Naive thymus-derived CD4-positive, alpha-beta T cell (primary cell): ENCODE measurements at regions not wholly inside any gene's neighbourhood (a gene's known extent, or its start where the extent isn't known, plus 50 kb on each side); places are given as distances from the start of the nearest gene placed in this dataset.

ENCODE experiments used
- ATAC-seq: fragments of 150-1000 bp; cut with Tn5 transposase; 2 replicates; pipeline ENCODE4 v1.10.0; 2021; ENCODE audit warnings: mild to moderate bottlenecking, moderate library complexity
- CTCF ChIA-PET: fragments of 350-600 bp; sonication (Branson Sonifier 250); formaldehyde crosslinking; loops from one replicate; lab custom pipeline; 2021; ENCODE audit warnings: antibody characterized with exemption; lab: Charles Lee
- POLR2A ChIA-PET: fragments of 350-600 bp; sonication (Branson Sonifier 250); formaldehyde crosslinking; loops from one replicate; lab custom pipeline; 2021; ENCODE audit warnings: antibody characterized with exemption, inconsistent platforms; lab: Charles Lee
- DNase-seq, 9 donors: peaks; one replicate each; pipeline versions ENCODE4 v3.0.0 to v3.0.0-alpha.2; 2020 to 2022; ENCODE audit warnings: mixed read lengths in 1 of 9
- H3K27ac ChIP-seq: one replicate; pipeline ENCODE4 v1.7.0; 2013; ENCODE audit warnings: mild to moderate bottlenecking, low read depth, low read length, moderate library complexity
- H3K27me3 ChIP-seq, 2 donors: one replicate each; pipeline ENCODE4 v1.7.0; 2013; ENCODE audit warnings: low read length in 2 of 2, mild to moderate bottlenecking in 2 of 2, moderate library complexity in 2 of 2; ENCODE audit not compliant: control insufficient read depth in 2 of 2, insufficient read depth in 2 of 2
- H3K36me3 ChIP-seq, 3 experiments: 1 replicate in 2 of 3; 2 replicates in 1 of 3; pipeline ENCODE4 v1.7.0; 2013; ENCODE audit warnings: low read length in 3 of 3, mild to moderate bottlenecking in 3 of 3, moderate library complexity in 1 of 3; ENCODE audit not compliant: insufficient read depth in 3 of 3, control insufficient read depth in 2 of 3
- H3K4me1 ChIP-seq, 2 donors: one replicate each; pipeline ENCODE4 v1.7.0; 2013; ENCODE audit warnings: low read length in 2 of 2, mild to moderate bottlenecking in 2 of 2, moderate library complexity in 1 of 2; ENCODE audit not compliant: control insufficient read depth in 2 of 2, insufficient read depth in 2 of 2
- H3K4me3 ChIP-seq: 2 replicates; pipeline ENCODE4 v1.7.0; 2013; ENCODE audit warnings: mild to moderate bottlenecking, low read length
- H3K9me3 ChIP-seq, 3 experiments: 1 replicate in 2 of 3; 2 replicates in 1 of 3; pipeline ENCODE4 v1.7.0; 2013; ENCODE audit warnings: low read length in 3 of 3; ENCODE audit not compliant: control insufficient read depth in 2 of 3
- H3K27ac Mint-ChIP-seq, 9 donors: one replicate each; pipeline ENCODE4 v1.8.0; 2020 to 2022; ENCODE audit warnings: mixed read lengths in 9 of 9, mild to moderate bottlenecking in 8 of 9, moderate library complexity in 5 of 9, inconsistent platforms in 2 of 9
- H3K27me3 Mint-ChIP-seq, 5 donors: one replicate each; pipeline ENCODE4 v1.8.0; 2021 to 2022; ENCODE audit warnings: mixed read lengths in 5 of 5, mild to moderate bottlenecking in 1 of 5
- H3K36me3 Mint-ChIP-seq, 5 donors: one replicate each; pipeline ENCODE4 v1.8.0; 2020 to 2022; ENCODE audit warnings: mixed read lengths in 5 of 5, mild to moderate bottlenecking in 3 of 5, inconsistent platforms in 1 of 5
- H3K4me1 Mint-ChIP-seq, 7 donors: one replicate each; pipeline ENCODE4 v1.8.0; 2020 to 2022; ENCODE audit warnings: mixed read lengths in 7 of 7, mild to moderate bottlenecking in 3 of 7, inconsistent platforms in 1 of 7
- H3K4me3 Mint-ChIP-seq, 10 donors: one replicate each; pipeline ENCODE4 v1.8.0; 2020 to 2022; ENCODE audit warnings: mild to moderate bottlenecking in 10 of 10, mixed read lengths in 10 of 10, moderate library complexity in 6 of 10, inconsistent platforms in 2 of 10
- H3K9me3 Mint-ChIP-seq, 11 donors: one replicate each; pipeline ENCODE4 v1.8.0; 2020 to 2022; ENCODE audit warnings: mixed read lengths in 11 of 11, mild to moderate bottlenecking in 4 of 11, inconsistent platforms in 1 of 11, moderate library complexity in 1 of 11
- intact Hi-C, 2 donors: fragments of 100-400 bp; cut with micrococcal nuclease; formaldehyde crosslinking; loops; one replicate each; pipeline ENCODE4 v1.15.1; 2023

- intact Hi-C loops: no loop called here
- ATAC-seq (no peak), DNase-seq (no peak)
- H3K27ac Mint-ChIP-seq: no peak overlapping the region
- no peaks in the 10 kb centered on the region for H3K27me3 ChIP-seq
- no peaks in the 10 kb centered on the region for H3K36me3 Mint-ChIP-seq
- H3K4me1 Mint-ChIP-seq: no peaks in the 10 kb centered on the region
- no peaks in the 10 kb centered on the region for H3K4me1 ChIP-seq
- no peak overlapping the region for H3K27ac ChIP-seq
- CTCF ChIA-PET: no interaction called here
- peaks cover 0 to 6% (median 0%) of the 10 kb centered on the region in 3 experiments for H3K9me3 ChIP-seq
- peaks cover 0 to 12% (median 3%) of the 10 kb centered on the region in 11 donors for H3K9me3 Mint-ChIP-seq
- H3K36me3 ChIP-seq: no peaks in the 10 kb centered on the region
- POLR2A ChIA-PET: no interaction called here
- no peak overlapping the region for H3K4me3 Mint-ChIP-seq
- H3K4me3 ChIP-seq: no peak overlapping the region
- H3K27me3 Mint-ChIP-seq: no peaks in the 10 kb centered on the region
These were observed 401.7 kb upstream of the CELF4 start for GRCh38 chr18:37967261-37967660.

- no peak overlapping the region for H3K4me3 ChIP-seq
- POLR2A ChIA-PET: no interaction called here
These were observed 400.0 kb upstream of the CELF4 start for GRCh38 chr18:37965572-37965970.

GRCh38 chr18:37964885-37965571 is 399.4 kb upstream of the CELF4 start:
- Histone ChIP-seq H3K9me3 (peaks cover 0 to 6% (median 0%) of the 10 kb centered on the region in 3 experiments), H3K36me3 (no peaks in the 10 kb centered on the region), H3K27me3 (no peaks in the 10 kb centered on the region), H3K4me3 (no peak overlapping the region), H3K4me1 (no peaks in the 10 kb centered on the region), H3K27ac (no peak overlapping the region)
- ChIA-PET CTCF (no interaction called here), POLR2A (no interaction called here)
- no peak overlapping the region for H3K4me3 Mint-ChIP-seq
- intact Hi-C loops: no loop called here
- H3K36me3 Mint-ChIP-seq: no peaks in the 10 kb centered on the region
- H3K9me3 Mint-ChIP-seq: peaks cover 0 to 14% (median 3%) of the 10 kb centered on the region in 11 donors
- DNase-seq (no peak), ATAC-seq (no peak)
- no peaks in the 10 kb centered on the region for H3K4me1 Mint-ChIP-seq
- H3K27ac Mint-ChIP-seq: no peak overlapping the region
- no peaks in the 10 kb centered on the region for H3K27me3 Mint-ChIP-seq

More at GRCh38 chr18:37965572-37965970, 400.0 kb upstream of the CELF4 start:
- CTCF ChIA-PET: no interaction called here
- Mint-ChIP-seq H3K4me3 (no peak overlapping the region), H3K36me3 (no peaks in the 10 kb centered on the region), H3K4me1 (no peaks in the 10 kb centered on the region), H3K27me3 (no peaks in the 10 kb centered on the region), H3K9me3 (peaks cover 0 to 12% (median 3%) of the 10 kb centered on the region in 11 donors), H3K27ac (no peak overlapping the region)
- Histone ChIP-seq H3K4me1 (no peaks in the 10 kb centered on the region), H3K36me3 (no peaks in the 10 kb centered on the region), H3K27ac (no peak overlapping the region), H3K9me3 (peaks cover 0 to 6% (median 0%) of the 10 kb centered on the region in 3 experiments), H3K27me3 (no peaks in the 10 kb centered on the region)
- ATAC-seq: no peak
- DNase-seq: no peak
- intact Hi-C loops: no loop called here

- H3K9me3 ChIP-seq: peaks cover 0 to 6% (median 0%) of the 10 kb centered on the region in 3 experiments
- no peak overlapping the region for H3K27ac ChIP-seq
- ATAC-seq (no peak), DNase-seq (no peak)
- no peak overlapping the region for H3K4me3 Mint-ChIP-seq
- H3K4me3 ChIP-seq: no peak overlapping the region
- H3K27me3 ChIP-seq: no peaks in the 10 kb centered on the region
- H3K9me3 Mint-ChIP-seq: peaks cover 0 to 16% (median 3%) of the 10 kb centered on the region in 11 donors
- intact Hi-C loops: no loop called here
- no peaks in the 10 kb centered on the region for H3K36me3 ChIP-seq
- no peaks in the 10 kb centered on the region for H3K36me3 Mint-ChIP-seq
- ChIA-PET POLR2A (no interaction called here), CTCF (no interaction called here)
- no peaks in the 10 kb centered on the region for H3K4me1 Mint-ChIP-seq
- H3K27ac Mint-ChIP-seq: no peak overlapping the region
- no peaks in the 10 kb centered on the region for H3K27me3 Mint-ChIP-seq
- H3K4me1 ChIP-seq: no peaks in the 10 kb centered on the region
These were observed 398.2 kb upstream of the CELF4 start for GRCh38 chr18:37963837-37964236.

GRCh38 chr18:37962316-37962966 is 396.8 kb upstream of the CELF4 start:
- Histone ChIP-seq H3K36me3 (no peaks in the 10 kb centered on the region), H3K27me3 (no peaks in the 10 kb centered on the region), H3K9me3 (peaks cover 0 to 6% (median 0%) of the 10 kb centered on the region in 3 experiments), H3K4me3 (no peak overlapping the region), H3K27ac (no peak overlapping the region), H3K4me1 (no peaks in the 10 kb centered on the region)
- intact Hi-C loops: no loop called here
- POLR2A ChIA-PET: no interaction called here
- Mint-ChIP-seq H3K4me3 (no peak overlapping the region), H3K36me3 (no peaks in the 10 kb centered on the region), H3K27ac (no peak overlapping the region), H3K9me3 (peaks cover 0 to 19% (median 4%) of the 10 kb centered on the region in 11 donors), H3K4me1 (no peaks in the 10 kb centered on the region), H3K27me3 (no peaks in the 10 kb centered on the region)
- CTCF ChIA-PET: no interaction called here
- no peak for DNase-seq
- no peak for ATAC-seq

- Mint-ChIP-seq H3K4me1 (no peaks in the 10 kb centered on the region), H3K9me3 (peaks cover 0 to 14% (median 2%) of the 10 kb centered on the region in 11 donors), H3K36me3 (no peaks in the 10 kb centered on the region), H3K27me3 (no peaks in the 10 kb centered on the region), H3K4me3 (no peak overlapping the region), H3K27ac (no peak overlapping the region)
- ChIA-PET CTCF (interaction anchor here (0.7 kb wide), 1 partner anchor 124 kb away, joined by 3 read pairs; no protein-coding TSS in a partner anchor), POLR2A (no interaction called here)
- ATAC-seq (no peak), DNase-seq (no peak)
- H3K9me3 ChIP-seq: no peaks in the 10 kb centered on the region
- H3K27ac ChIP-seq: no peak overlapping the region
- H3K27me3 ChIP-seq: no peaks in the 10 kb centered on the region
- H3K36me3 ChIP-seq: no peaks in the 10 kb centered on the region
- intact Hi-C loops: no loop called here
- H3K4me3 ChIP-seq: no peak overlapping the region
- H3K4me1 ChIP-seq: no peaks in the 10 kb centered on the region
These were observed 392.9 kb upstream of the CELF4 start for GRCh38 chr18:37958499-37958898.

- no peak overlapping the region for H3K4me3 ChIP-seq
- H3K27ac ChIP-seq: no peak overlapping the region
- H3K4me1 Mint-ChIP-seq: no peaks in the 10 kb centered on the region
- ChIA-PET CTCF (no interaction called here), POLR2A (no interaction called here)
- H3K36me3 ChIP-seq: no peaks in the 10 kb centered on the region
- no peaks in the 10 kb centered on the region for H3K27me3 Mint-ChIP-seq
- DNase-seq (no peak), ATAC-seq (no peak)
- no peaks in the 10 kb centered on the region for H3K27me3 ChIP-seq
- H3K4me3 Mint-ChIP-seq: no peak overlapping the region
- H3K36me3 Mint-ChIP-seq: no peaks in the 10 kb centered on the region
- intact Hi-C loops: no loop called here
- no peaks in the 10 kb centered on the region for H3K4me1 ChIP-seq
- peaks cover 0 to 13% (median 2%) of the 10 kb centered on the region in 11 donors for H3K9me3 Mint-ChIP-seq
- H3K27ac Mint-ChIP-seq: no peak overlapping the region
- no peaks in the 10 kb centered on the region for H3K9me3 ChIP-seq
These were observed 391.3 kb upstream of the CELF4 start for GRCh38 chr18:37956902-37957301.
